Nephron (organoid): ENCODE measurements at regions not wholly inside any gene's neighbourhood (a gene's known extent, or its start where the extent isn't known, plus 50 kb on each side); places are given as distances from the start of the nearest gene placed in this dataset.

Source experiments
- H3K27ac Mint-ChIP-seq, 3 experiments: 2 replicates each; pipeline ENCODE4 v1.8.0; 2020; ENCODE audit warnings: mixed read lengths in 3 of 3, mild to moderate bottlenecking in 2 of 3, moderate library complexity in 1 of 3
- H3K27me3 Mint-ChIP-seq: 2 replicates; pipeline ENCODE4 v1.8.0; 2021; ENCODE audit warnings: low read depth, mild to moderate bottlenecking, moderate library complexity, mixed read lengths
- H3K36me3 Mint-ChIP-seq: 2 replicates; pipeline ENCODE4 v1.8.0; 2020; ENCODE audit warnings: low read depth, mixed read lengths
- H3K4me1 Mint-ChIP-seq: 2 replicates; pipeline ENCODE4 v1.8.0; 2020; ENCODE audit warnings: mixed read lengths
- H3K4me3 Mint-ChIP-seq, 3 experiments: 2 replicates each; pipeline ENCODE4 v1.8.0; 2020; ENCODE audit warnings: mild to moderate bottlenecking in 3 of 3, mixed read lengths in 3 of 3, moderate library complexity in 2 of 3
- H3K9me3 Mint-ChIP-seq: 2 replicates; pipeline ENCODE4 v1.8.0; 2020; ENCODE audit warnings: mixed read lengths
- CTCF ChIP-seq, 3 experiments: fragments of 200-600 bp; sonication (generic); IDR thresholded peaks; one replicate each; pipeline ENCODE4 v1.5.0; 2021; ENCODE audit warnings: antibody characterized with exemption in 3 of 3; ENCODE audit not compliant: unreplicated experiment in 3 of 3

DNA sequence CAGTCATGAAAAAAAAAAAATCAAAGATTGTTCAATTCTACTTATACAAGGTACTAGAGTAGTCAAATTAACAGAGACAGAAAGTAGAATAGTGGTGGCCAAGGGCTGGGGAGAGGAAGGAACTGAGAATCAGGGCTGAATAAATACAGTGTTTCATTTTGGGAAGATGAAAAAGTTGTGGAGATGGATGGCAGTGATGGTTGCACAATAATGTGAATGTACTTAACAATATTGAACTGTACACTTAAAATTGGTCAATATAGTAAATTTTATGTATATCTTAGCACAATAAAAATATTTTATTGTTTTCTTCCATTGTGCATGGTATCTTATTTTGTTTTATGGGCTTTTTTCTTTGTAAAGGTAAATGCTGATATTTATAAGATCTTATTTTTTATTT lies 262.2 kb upstream of the AGTR1 start:
- TF ChIP-seq CTCF (IDR thresholded peaks at IDR 0.05; ENCODE audit: unreplicated experiment in 3 of 3): no peak
- no peak overlapping the region for H3K4me3 Mint-ChIP-seq
- H3K27me3 Mint-ChIP-seq: no peaks in the 10 kb centered on the region
- no peaks in the 10 kb centered on the region for H3K36me3 Mint-ChIP-seq
- H3K4me1 Mint-ChIP-seq: no peaks in the 10 kb centered on the region
- no peak overlapping the region for H3K27ac Mint-ChIP-seq
- H3K9me3 Mint-ChIP-seq: peaks cover 2% of the 10 kb centered on the region

- H3K9me3 Mint-ChIP-seq: no peaks in the 10 kb centered on the region
- no peaks in the 10 kb centered on the region for H3K4me1 Mint-ChIP-seq
- no peak for TF ChIP-seq CTCF (IDR thresholded peaks at IDR 0.05; ENCODE audit: unreplicated experiment in 3 of 3)
- H3K27me3 Mint-ChIP-seq: no peaks in the 10 kb centered on the region
- no peaks in the 10 kb centered on the region for H3K36me3 Mint-ChIP-seq
- no peak overlapping the region for H3K27ac Mint-ChIP-seq
- H3K4me3 Mint-ChIP-seq: no peak overlapping the region
Observed at GRCh38 chr3:148439254-148439822, 258.4 kb upstream of the AGTR1 start.

DNA sequence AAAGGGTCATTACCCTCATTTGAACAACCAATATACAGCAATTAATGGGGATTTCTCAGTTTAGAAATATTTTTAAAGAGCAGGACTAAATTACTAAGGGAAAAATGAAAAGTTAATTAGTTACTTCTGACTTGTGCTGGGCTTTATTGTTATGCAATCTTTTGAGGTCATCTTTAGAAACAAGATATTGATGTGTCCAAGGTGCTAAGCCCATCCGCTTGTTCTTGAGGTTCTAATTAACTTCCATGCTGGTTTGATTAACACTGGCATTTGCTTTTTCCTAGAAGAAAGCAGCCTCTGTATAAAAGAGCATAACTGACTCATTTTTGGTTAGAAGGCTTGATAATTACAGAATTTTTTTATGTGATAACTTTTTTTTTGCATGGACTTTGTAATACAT lies 256.5 kb upstream of the AGTR1 start:
- H3K27ac Mint-ChIP-seq: no peak overlapping the region
- no peaks in the 10 kb centered on the region for H3K4me1 Mint-ChIP-seq
- no peak for TF ChIP-seq CTCF (IDR thresholded peaks at IDR 0.05; ENCODE audit: unreplicated experiment in 3 of 3)
- H3K27me3 Mint-ChIP-seq: no peaks in the 10 kb centered on the region
- H3K4me3 Mint-ChIP-seq: no peak overlapping the region
- H3K9me3 Mint-ChIP-seq: no peaks in the 10 kb centered on the region
- no peaks in the 10 kb centered on the region for H3K36me3 Mint-ChIP-seq

- Mint-ChIP-seq H3K27ac (peak overlapping the region in 2 of 3 experiments; percentile 4 to 27), H3K9me3 (no peaks in the 10 kb centered on the region), H3K4me1 (peaks cover 5% of the 10 kb centered on the region), H3K36me3 (no peaks in the 10 kb centered on the region), H3K4me3 (no peak overlapping the region), H3K27me3 (no peaks in the 10 kb centered on the region)
- TF ChIP-seq CTCF (IDR thresholded peaks at IDR 0.05; ENCODE audit: unreplicated experiment in 3 of 3): no peak
Observed at GRCh38 chr3:148450819-148451218, 246.9 kb upstream of the AGTR1 start.

GRCh38 chr3:148451969-148452368 lies 245.7 kb upstream of the AGTR1 start:
- Mint-ChIP-seq H3K27me3 (no peaks in the 10 kb centered on the region), H3K36me3 (no peaks in the 10 kb centered on the region), H3K9me3 (no peaks in the 10 kb centered on the region), H3K4me1 (peaks cover 5% of the 10 kb centered on the region), H3K4me3 (no peak overlapping the region), H3K27ac (no peak overlapping the region)
- no peak for TF ChIP-seq CTCF (IDR thresholded peaks at IDR 0.05; ENCODE audit: unreplicated experiment in 3 of 3)

DNA sequence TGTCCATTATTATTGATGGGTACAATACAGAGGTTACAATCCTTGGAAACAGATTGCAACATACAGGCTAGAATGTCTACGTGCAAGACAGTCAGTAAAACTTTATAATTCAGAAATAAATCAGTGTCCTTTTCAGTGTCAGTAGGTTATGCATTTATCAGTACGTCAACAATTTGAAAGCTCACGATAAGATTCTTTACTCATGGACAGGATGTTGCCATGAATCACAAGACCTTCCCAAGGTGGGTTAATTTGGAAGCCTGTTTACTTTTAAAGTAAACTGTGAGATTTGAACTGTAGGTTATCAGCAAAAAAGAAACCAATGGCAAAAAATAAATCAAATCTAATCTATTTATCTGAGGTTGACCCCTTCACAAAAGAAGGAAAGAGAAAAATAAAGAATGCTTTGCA lies 243.9 kb upstream of the AGTR1 start:
- Mint-ChIP-seq H3K4me3 (no peak overlapping the region), H3K4me1 (peaks cover 5% of the 10 kb centered on the region), H3K9me3 (peaks cover 1% of the 10 kb centered on the region), H3K36me3 (no peaks in the 10 kb centered on the region), H3K27me3 (no peaks in the 10 kb centered on the region), H3K27ac (no peak overlapping the region)
- no peak for TF ChIP-seq CTCF (IDR thresholded peaks at IDR 0.05; ENCODE audit: unreplicated experiment in 3 of 3)
